ENCODE measurements at regions not wholly inside any gene's neighbourhood (a gene's known extent, or its start where the extent isn't known, plus 50 kb on each side); places are given as distances from the start of the nearest gene placed in this dataset.

- TF ChIP-seq CTCF (IDR thresholded peaks at IDR 0.05) (no peak), POLR2A (IDR thresholded peaks at IDR 0.05) (no peak)
These were observed 110.9 kb downstream of the GLI2 start for GRCh38 chr2:120846406-120847095.
